K562 (cell line): ENCODE measurements at regions not wholly inside any gene's neighbourhood (a gene's known extent, or its start where the extent isn't known, plus 50 kb on each side); places are given as distances from the start of the nearest gene placed in this dataset.

ENCODE experiments used
- ATF7 ChIP-seq: fragments of 450-650 bp; IDR thresholded peaks from 2 replicates; pipeline ENCODE4 v1.7.1; 2014; ENCODE audit warnings: mild to moderate bottlenecking, moderate library complexity
- BACH1 ChIP-seq: fragments of 200-800 bp; sonication (Bioruptor generic); IDR thresholded peaks from 2 replicates; pipeline ENCODE4 v1.6.1; 2016; ENCODE audit warnings: missing genetic modification characterization, missing compliant biosample characterization
- CCAR2 ChIP-seq: fragments of 200-400 bp; formaldehyde crosslinking; IDR thresholded peaks from 2 replicates; pipeline ENCODE4 v1.6.1; 2017; ENCODE audit warnings: mild to moderate bottlenecking, low read depth, low read length
- ESRRB ChIP-seq: fragments of 250-450 bp; sonication (Bioruptor Pico); IDR thresholded peaks from 2 replicates; pipeline ENCODE4 v1.5.0; 2020; ENCODE audit warnings: mild to moderate bottlenecking, moderate library complexity, borderline replicate concordance
- FOXP4 ChIP-seq: sonication (generic); formaldehyde crosslinking; IDR thresholded peaks from 2 replicates; pipeline ENCODE4 v1.8.0; 2022; ENCODE audit warnings: mild to moderate bottlenecking, missing genetic modification reagents, borderline replicate concordance
- HDGF ChIP-seq: fragments of 450-650 bp; IDR thresholded peaks from 2 replicates; pipeline ENCODE4 v1.6.1; 2016
- ILF3 ChIP-seq: fragments of 450-650 bp; IDR thresholded peaks from 2 replicates; pipeline ENCODE4 v1.6.1; 2018; ENCODE audit warnings: antibody characterized with exemption, mild to moderate bottlenecking, moderate library complexity, borderline replicate concordance
- KDM1A ChIP-seq, 2 experiments: fragments of 450-650 bp; IDR thresholded peaks; 2 replicates each; pipeline ENCODE4 v1.6.1; 2016; ENCODE audit warnings: mild to moderate bottlenecking in 2 of 2
- NONO ChIP-seq, 2 experiments: fragments of 200-400 bp in 1 of 2; fragments of 450-650 bp in 1 of 2; formaldehyde crosslinking in 1 of 2; IDR thresholded peaks; 2 replicates each; pipeline ENCODE4 v1.6.1; 2017; ENCODE audit warnings: low read depth in 2 of 2, mild to moderate bottlenecking in 2 of 2, moderate library complexity in 2 of 2, low read length in 1 of 2
- PBX2 ChIP-seq, 2 experiments: IDR thresholded peaks in 1 of 2; conservative IDR thresholded peaks in 1 of 2; 2 replicates each; pipeline ENCODE4 v1.6.1; 2016; ENCODE audit warnings: low read depth in 2 of 2, mild to moderate bottlenecking in 1 of 2, missing compliant biosample characterization in 1 of 2, missing genetic modification characterization in 1 of 2, moderate library complexity in 1 of 2
- PHF21A ChIP-seq: fragments of 450-650 bp; IDR thresholded peaks from 2 replicates; pipeline ENCODE4 v1.6.1; 2017; ENCODE audit warnings: low read depth, borderline replicate concordance
- SIN3A ChIP-seq, 2 experiments: fragments of 150-350 bp in 1 of 2; IDR thresholded peaks; 2 replicates each; pipeline ENCODE4 v1.6.1; 2011 to 2016; ENCODE audit warnings: borderline replicate concordance in 2 of 2, low read depth in 2 of 2, low read length in 2 of 2, mild to moderate bottlenecking in 2 of 2, moderate library complexity in 2 of 2; ENCODE audit not compliant: control insufficient read depth in 1 of 2
- SRSF7 ChIP-seq: fragments of 200-400 bp; formaldehyde crosslinking; optimal IDR thresholded peaks from 2 replicates; pipeline ENCODE3; 2017; ENCODE audit warnings: mild to moderate bottlenecking, low read depth, low read length
- ZEB2 ChIP-seq: fragments of 450-650 bp; IDR thresholded peaks from 2 replicates; pipeline ENCODE4 v1.6.1; 2016
- ZHX1 ChIP-seq: fragments of 150-350 bp; conservative IDR thresholded peaks from 2 replicates; pipeline ENCODE4 v1.6.1; 2014; ENCODE audit warnings: low read length
- ZKSCAN8 ChIP-seq: fragments of 200-800 bp; sonication (Bioruptor generic); IDR thresholded peaks from 2 replicates; pipeline ENCODE4 v1.6.1; 2016; ENCODE audit warnings: missing genetic modification characterization, missing compliant biosample characterization
- ZNF143 ChIP-seq: sonication (generic); formaldehyde crosslinking; IDR thresholded peaks from 2 replicates; pipeline ENCODE4 v1.9.0; 2022; ENCODE audit warnings: mild to moderate bottlenecking, missing genetic modification reagents
- TF ChIP-seq, protein P1 (sequence below): fragments of 250-450 bp; sonication (Bioruptor Pico); IDR thresholded peaks from 2 replicates; pipeline ENCODE4 v1.5.1; 2021; ENCODE audit warnings: mild to moderate bottlenecking

DNA sequence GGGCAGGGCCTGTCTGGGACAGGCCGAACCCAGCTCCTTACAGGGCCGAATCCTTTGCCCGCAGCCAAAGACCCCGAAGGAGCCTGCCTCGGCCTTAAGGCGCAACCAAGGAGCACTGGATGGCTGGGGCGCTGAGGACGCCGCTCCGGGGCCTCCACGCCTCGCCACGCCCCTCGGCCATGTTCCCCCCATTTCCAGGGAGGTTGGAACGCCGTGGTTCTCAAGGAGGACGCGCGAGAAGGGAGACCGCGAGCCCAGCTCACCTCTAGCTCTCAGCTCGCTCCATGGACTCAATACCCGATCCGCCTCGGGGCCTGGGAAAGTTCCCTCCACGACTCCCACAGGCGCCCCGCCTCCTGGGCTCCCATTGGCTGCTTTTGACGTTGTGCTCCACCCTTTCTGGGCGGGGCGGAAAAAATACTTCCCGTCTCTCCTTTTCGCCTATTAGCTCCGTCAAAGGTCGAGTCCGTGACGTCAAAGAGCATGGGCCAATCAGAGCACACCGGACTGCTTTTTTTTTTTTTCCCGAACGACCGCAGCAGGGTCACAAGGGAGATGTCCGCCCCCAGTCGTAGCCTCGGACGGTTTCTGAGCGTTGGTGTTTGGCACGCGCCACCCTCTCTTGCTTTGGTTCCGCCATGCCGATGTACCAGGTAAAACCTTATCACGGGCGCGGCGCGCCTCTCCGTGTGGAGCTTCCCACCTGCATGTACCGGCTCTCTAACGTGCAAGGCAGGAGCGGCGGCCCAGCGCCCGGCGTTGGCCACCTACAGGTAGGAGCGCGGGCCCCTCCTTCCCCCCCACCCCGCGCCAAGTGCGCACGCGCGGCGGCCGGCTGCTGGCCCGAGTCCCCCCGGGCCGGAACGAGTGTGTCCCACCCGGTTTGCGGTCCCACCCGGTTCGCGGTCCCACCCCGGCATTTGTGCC, 305.7 kb downstream of the TYW1 start (continued):
- TF ChIP-seq FOXP4 (CRISPR knock-in tag) = no peak
- TF ChIP-seq NONO (IDR thresholded peaks at IDR 0.05; ENCODE audit: low read depth in 2 of 2, low read length in 1 of 2) = peak; percentile 40 to 60; a peak in 2 of 4 replicates
- no peak for TF ChIP-seq ESRRB (CRISPR knock-in tag)
- no peak for TF ChIP-seq ILF3
- no peak for TF ChIP-seq KDM1A (IDR thresholded peaks at IDR 0.05)
- TF ChIP-seq HDGF = no peak
- TF ChIP-seq SRSF7 = no peak
- peak; percentile 42 to 78; a peak in 2 of 4 replicates for TF ChIP-seq SIN3A (IDR thresholded peaks at IDR 0.05; ENCODE audit: borderline replicate concordance in 2 of 2, control insufficient read depth in 1 of 2, low read depth in 2 of 2, low read length in 2 of 2)
- no peak for TF ChIP-seq BACH1 (tag)
- TF ChIP-seq ZHX1 = no peak
- no peak for TF ChIP-seq CCAR2
- no peak for TF ChIP-seq PBX2 (CRISPR knock-in tag; IDR thresholded peaks at IDR 0.05; ENCODE audit: low read depth)
- TF ChIP-seq PBX2 (tag; conservative IDR thresholded peaks at IDR 0.05; ENCODE audit: low read depth) = no peak
- TF ChIP-seq ATF7 = peak; percentile 90
- TF ChIP-seq PHF21A = peak; percentile 80
- TF ChIP-seq, protein P1, sequence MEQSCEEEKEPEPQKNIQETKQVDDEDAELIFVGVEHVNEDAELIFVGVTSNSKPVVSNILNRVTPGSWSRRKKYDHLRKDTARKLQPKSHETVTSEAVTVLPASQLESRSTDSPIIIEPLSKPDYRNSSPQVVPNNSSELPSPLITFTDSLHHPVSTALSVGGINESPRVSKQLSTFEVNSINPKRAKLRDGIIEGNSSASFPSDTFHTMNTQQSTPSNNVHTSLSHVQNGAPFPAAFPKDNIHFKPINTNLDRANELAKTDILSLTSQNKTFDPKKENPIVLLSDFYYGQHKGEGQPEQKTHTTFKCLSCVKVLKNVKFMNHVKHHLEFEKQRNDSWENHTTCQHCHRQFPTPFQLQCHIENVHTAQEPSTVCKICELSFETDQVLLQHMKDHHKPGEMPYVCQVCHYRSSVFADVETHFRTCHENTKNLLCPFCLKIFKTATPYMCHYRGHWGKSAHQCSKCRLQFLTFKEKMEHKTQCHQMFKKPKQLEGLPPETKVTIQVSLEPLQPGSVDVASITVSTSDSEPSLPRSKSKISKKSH (CRISPR knock-in tag) = no peak
- TF ChIP-seq ZKSCAN8 (CRISPR knock-in tag) = no peak
- no peak for TF ChIP-seq ZNF143 (CRISPR knock-in tag)
- peak; percentile 73 for TF ChIP-seq ZEB2
